ENCODE measurements at regions not wholly inside any gene's neighbourhood (a gene's known extent, or its start where the extent isn't known, plus 50 kb on each side); places are given as distances from the start of the nearest gene placed in this dataset.

- TF ChIP-seq CTCF (IDR thresholded peaks at IDR 0.05) (peak in 2 of 7 experiments; percentile 40 to 49), POLR2A (IDR thresholded peaks at IDR 0.05) (no peak)
Measured at GRCh38 chrX:115948018-115948923, 222.3 kb upstream of the AGTR2 start.
